Activated naive CD8-positive, alpha-beta T cell treated with anti-CD3 and anti-CD28 coated beads, Interleukin-2, amount 10 ng/mL, durations not matched to agents 7 days and 5 days (primary cell): ENCODE measurements at regions not wholly inside any gene's neighbourhood (a gene's known extent, or its start where the extent isn't known, plus 50 kb on each side); places are given as distances from the start of the nearest gene placed in this dataset.
"Not testable (repeated sequence)": the region's sequence is repeated elsewhere in the genome, so short reads cannot be mapped to it uniquely, and the experiment has no call there.

Experiments
- ATAC-seq: fragments of 150-1000 bp; cut with Tn5 transposase; one replicate; pipeline ENCODE4 v1.10.0; 2021; ENCODE audit warnings: low read depth, moderate library complexity
- POLR2A ChIA-PET: fragments of 350-600 bp; sonication (Branson Sonifier 250); formaldehyde crosslinking; loops from one replicate; lab custom pipeline; 2021; ENCODE audit warnings: antibody characterized with exemption; lab: Charles Lee
- DNase-seq: peaks from one replicate; pipeline ENCODE4 v3.0.0; 2021
- H3K27ac Mint-ChIP-seq: one replicate; pipeline ENCODE4 v1.8.0; 2022; ENCODE audit warnings: mild to moderate bottlenecking, mixed read lengths
- H3K27me3 Mint-ChIP-seq: one replicate; pipeline ENCODE4 v1.8.0; 2022; ENCODE audit warnings: mild to moderate bottlenecking, moderate library complexity, mixed read lengths
- H3K36me3 Mint-ChIP-seq: one replicate; pipeline ENCODE4 v1.8.0; 2021; ENCODE audit warnings: mild to moderate bottlenecking, mixed read lengths
- H3K4me1 Mint-ChIP-seq: one replicate; pipeline ENCODE4 v1.8.0; 2021; ENCODE audit warnings: mixed read lengths
- H3K4me3 Mint-ChIP-seq: one replicate; pipeline ENCODE4 v1.8.0; 2022; ENCODE audit warnings: mild to moderate bottlenecking, moderate library complexity, mixed read lengths
- H3K9me3 Mint-ChIP-seq: one replicate; pipeline ENCODE4 v1.8.0; 2021; ENCODE audit warnings: mixed read lengths

DNA sequence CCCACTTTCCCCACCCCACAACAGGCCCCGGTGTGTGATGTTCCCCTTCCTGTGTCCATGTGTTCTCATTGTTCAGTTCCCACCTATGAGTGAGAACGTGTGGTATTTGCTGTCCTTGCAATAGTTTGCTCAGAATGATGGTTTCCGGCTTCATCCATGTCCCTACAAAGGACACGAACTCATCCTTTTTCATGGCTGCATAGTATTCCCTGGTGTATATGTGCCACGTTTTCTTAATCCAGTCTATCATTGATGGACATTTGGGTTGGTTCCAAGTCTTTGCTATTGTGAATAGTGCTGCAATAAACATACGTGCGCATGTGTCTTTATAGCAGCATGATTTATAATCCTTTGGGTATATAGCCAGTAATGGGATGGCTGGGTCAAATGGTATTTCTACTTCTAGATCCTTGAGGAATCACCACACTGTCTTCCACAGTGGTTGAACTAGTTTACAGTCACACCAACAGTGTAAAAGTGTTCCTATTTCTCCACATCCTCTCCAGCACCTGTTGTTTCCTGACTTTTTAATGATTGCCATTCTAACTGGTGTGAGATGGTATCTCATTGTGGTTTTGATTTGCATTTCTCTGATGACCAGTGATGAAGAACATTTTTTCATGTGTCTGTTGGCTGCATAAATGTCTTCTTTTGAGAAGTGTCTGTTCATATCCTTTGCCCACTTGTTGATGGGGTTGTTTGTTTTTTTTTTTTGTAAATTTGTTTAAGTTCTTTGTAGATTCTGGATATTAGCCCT, 124.5 kb downstream of the TANC2 start:
- H3K27ac Mint-ChIP-seq, H3K27me3 Mint-ChIP-seq, H3K9me3 Mint-ChIP-seq, POLR2A ChIA-PET, H3K4me1 Mint-ChIP-seq, ATAC-seq, H3K36me3 Mint-ChIP-seq, DNase-seq, H3K4me3 Mint-ChIP-seq: not testable (repeated sequence)

DNA sequence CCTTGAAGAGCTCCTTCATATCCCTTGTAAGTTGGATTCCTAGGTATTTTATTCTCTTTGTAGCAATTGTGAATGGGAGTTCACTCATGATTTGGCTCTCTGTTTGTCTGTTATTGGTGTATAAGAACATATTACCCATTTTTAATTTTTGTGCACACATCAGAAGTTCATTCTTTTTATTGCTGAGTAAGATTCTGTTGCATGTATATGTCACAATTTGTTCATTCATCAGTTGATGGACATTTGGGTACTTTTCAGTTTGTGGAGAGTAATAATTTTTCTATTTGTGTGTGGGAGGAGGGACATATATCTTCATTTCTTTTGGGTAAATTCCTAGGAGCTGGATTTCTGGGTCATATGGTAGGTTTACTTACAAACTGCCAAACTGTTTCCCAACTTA, 125.9 kb downstream of the TANC2 start:
- not testable (repeated sequence) for H3K4me3 Mint-ChIP-seq, ATAC-seq, DNase-seq

DNA sequence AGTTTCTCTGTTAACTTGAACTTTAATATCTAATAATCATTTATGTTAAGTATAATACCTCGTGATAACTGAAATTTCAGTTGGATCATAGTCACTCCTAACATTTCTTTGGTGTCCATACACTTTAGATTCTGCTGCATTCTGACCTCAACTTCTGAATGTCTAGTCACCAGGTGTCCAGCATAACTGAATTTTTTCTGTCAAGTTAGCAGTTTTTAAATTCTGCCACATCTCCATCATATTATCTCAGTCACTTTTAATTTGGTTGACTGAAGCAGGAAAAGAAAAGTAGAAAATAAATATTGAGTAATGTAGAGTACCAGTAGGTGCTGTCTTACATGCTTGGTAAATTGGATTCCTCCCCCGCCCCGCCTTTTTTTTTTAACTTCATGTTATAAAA, 128.6 kb downstream of the TANC2 start:
- H3K27me3 Mint-ChIP-seq: no peaks in the 10 kb centered on the region
- no peak overlapping the region for H3K27ac Mint-ChIP-seq
- DNase-seq (no peak), ATAC-seq (no peak)
- H3K4me1 Mint-ChIP-seq: peaks cover 1% of the 10 kb centered on the region
- no peak overlapping the region for H3K4me3 Mint-ChIP-seq
- no peaks in the 10 kb centered on the region for H3K9me3 Mint-ChIP-seq
- H3K36me3 Mint-ChIP-seq: no peaks in the 10 kb centered on the region
- POLR2A ChIA-PET: no interaction called here

More for the DNA sequence above, 125.9 kb downstream of the TANC2 start:
- H3K4me1 Mint-ChIP-seq, H3K27ac Mint-ChIP-seq, H3K9me3 Mint-ChIP-seq, H3K27me3 Mint-ChIP-seq, POLR2A ChIA-PET, H3K36me3 Mint-ChIP-seq: not testable (repeated sequence)

DNA sequence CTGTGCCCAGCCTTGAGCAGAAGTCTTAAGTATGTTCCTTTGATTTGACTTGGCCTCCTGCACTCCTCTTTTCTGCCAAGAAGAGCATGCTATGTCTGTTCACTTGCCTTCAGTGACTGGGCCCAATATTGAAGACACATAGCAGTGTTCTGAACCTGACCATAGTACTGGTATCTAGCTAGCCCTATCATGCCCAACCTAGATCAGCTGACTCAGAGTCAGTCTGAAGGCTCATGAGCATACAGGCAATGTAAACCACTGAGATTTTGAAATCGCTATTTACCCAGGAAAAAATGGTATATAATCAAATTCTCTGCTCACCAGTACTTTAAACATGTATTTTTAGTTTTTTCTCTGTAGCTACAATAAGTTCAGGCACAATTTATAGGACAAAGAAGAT, 129.4 kb downstream of the TANC2 start:
- Mint-ChIP-seq H3K9me3 (no peaks in the 10 kb centered on the region), H3K4me3 (no peak overlapping the region), H3K27me3 (no peaks in the 10 kb centered on the region), H3K27ac (no peak overlapping the region), H3K36me3 (no peaks in the 10 kb centered on the region), H3K4me1 (peaks cover 1% of the 10 kb centered on the region)
- no peak for ATAC-seq
- POLR2A ChIA-PET: no interaction called here
- no peak for DNase-seq

DNA sequence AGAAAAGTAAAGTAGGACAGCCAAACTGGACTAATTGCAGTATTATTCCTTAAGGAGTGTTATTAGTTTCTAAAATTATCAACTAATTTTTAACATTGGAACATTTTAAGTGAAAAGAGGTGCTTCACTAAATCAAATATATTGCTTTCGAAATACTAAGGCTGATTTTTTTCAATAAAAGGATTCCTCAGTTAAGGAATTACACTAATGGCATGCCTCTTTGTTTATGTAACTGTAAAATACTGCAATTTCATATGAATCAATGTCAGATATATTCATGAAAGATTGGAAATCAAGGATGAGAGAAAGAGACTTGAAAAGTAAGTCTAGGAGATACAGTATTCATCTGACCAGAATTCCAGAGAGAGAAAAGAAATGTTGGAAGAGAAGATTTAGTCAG, 129.8 kb downstream of the TANC2 start:
- Mint-ChIP-seq H3K27ac (no peak overlapping the region), H3K4me1 (peaks cover 1% of the 10 kb centered on the region), H3K36me3 (no peaks in the 10 kb centered on the region), H3K27me3 (no peaks in the 10 kb centered on the region), H3K4me3 (no peak overlapping the region), H3K9me3 (no peaks in the 10 kb centered on the region)
- DNase-seq: no peak
- no peak for ATAC-seq
- POLR2A ChIA-PET: no interaction called here

DNA sequence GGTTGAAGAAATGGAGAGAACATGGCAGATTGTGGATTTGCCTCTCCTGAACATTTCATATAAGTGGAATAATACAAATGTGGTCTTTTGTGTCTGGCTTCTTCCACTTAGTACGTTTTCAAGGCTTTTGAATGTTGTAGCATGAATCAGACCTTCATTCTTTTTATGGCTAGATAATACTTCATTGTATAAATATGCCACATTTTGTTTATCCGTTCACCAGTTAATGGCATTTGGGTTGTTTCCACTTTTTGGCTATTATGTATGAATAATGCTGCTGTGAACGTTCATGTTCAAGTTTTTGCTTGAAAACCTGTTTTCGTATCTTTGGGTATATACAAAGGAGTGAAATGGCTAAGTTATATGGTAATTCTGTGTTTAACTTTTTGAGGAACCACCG, 130.4 kb downstream of the TANC2 start:
- POLR2A ChIA-PET: no interaction called here
- no peak for ATAC-seq
- DNase-seq: no peak
- Mint-ChIP-seq H3K27ac (no peak overlapping the region), H3K36me3 (no peaks in the 10 kb centered on the region), H3K4me1 (peaks cover 1% of the 10 kb centered on the region), H3K4me3 (no peak overlapping the region), H3K27me3 (no peaks in the 10 kb centered on the region), H3K9me3 (no peaks in the 10 kb centered on the region)

DNA sequence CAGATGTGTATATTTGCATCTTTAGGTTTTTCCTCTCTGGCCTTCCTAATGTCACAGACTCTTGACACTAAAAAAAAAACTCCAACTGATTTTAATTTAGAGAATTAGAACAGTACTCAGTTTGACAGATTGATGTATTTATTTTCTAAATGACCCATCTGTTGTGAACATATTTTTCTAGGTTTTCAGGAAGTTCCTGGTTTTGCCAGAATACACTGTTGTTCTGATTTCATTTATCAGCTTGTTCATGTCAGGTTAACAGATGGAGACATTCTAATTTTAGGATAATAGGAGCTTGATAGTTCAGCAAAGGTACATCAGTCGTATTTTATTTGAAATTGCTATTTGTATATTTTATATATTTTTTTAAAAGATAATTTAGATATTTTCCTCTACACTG, 133.4 kb downstream of the TANC2 start:
- ATAC-seq: no peak
- no peaks in the 10 kb centered on the region for H3K4me1 Mint-ChIP-seq
- no peaks in the 10 kb centered on the region for H3K27me3 Mint-ChIP-seq
- POLR2A ChIA-PET: no interaction called here
- H3K27ac Mint-ChIP-seq: no peak overlapping the region
- no peaks in the 10 kb centered on the region for H3K36me3 Mint-ChIP-seq
- H3K9me3 Mint-ChIP-seq: no peaks in the 10 kb centered on the region
- H3K4me3 Mint-ChIP-seq: no peak overlapping the region
- DNase-seq: no peak

DNA sequence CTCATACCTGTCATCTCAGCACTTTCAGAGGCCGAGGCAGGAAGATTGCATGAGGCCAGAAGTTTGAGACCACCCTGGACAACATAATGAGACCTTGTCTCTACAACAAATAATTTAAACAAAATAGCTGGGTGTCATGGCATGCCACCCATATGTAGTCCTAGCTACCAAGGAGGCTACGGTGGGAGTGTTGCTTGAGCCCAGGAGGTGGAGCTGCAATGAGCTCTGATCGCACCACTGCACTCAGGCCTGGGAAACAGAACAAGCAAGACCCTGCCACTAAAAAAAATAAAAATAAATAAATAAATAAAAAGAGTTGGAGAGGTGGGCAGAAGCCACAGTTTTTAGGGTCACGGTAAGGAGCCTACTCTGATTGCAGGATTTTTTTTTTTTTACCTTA, 136.0 kb downstream of the TANC2 start:
- Mint-ChIP-seq H3K9me3 (no peaks in the 10 kb centered on the region), H3K27ac (no peak overlapping the region), H3K4me3 (no peak overlapping the region), H3K36me3 (no peaks in the 10 kb centered on the region), H3K27me3 (no peaks in the 10 kb centered on the region), H3K4me1 (no peaks in the 10 kb centered on the region)
- ATAC-seq: no peak
- DNase-seq: no peak
- POLR2A ChIA-PET: no interaction called here

DNA sequence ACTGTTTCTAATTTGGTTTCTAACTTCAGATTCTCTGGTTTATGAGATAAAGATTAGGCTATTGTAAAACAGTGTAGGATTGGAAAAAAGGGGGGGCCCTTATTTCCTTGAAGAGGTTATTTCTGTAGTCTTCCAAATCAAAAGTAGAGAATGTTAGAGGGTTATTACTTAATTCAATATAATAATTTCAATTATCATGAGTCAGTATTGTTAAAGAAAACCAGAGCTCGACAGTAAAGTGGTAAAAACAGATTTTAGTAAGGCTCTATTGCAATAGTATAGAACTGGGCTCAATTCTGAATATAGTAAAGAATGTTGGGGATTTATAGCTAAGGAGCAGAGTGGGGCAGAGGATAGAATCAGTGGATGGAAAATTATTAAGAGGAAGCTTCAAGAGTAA, 140.0 kb downstream of the TANC2 start:
- ATAC-seq (no peak), DNase-seq (no peak)
- H3K4me1 Mint-ChIP-seq: no peaks in the 10 kb centered on the region
- H3K9me3 Mint-ChIP-seq: no peaks in the 10 kb centered on the region
- POLR2A ChIA-PET: no interaction called here
- H3K4me3 Mint-ChIP-seq: no peak overlapping the region
- no peaks in the 10 kb centered on the region for H3K36me3 Mint-ChIP-seq
- no peak overlapping the region for H3K27ac Mint-ChIP-seq
- H3K27me3 Mint-ChIP-seq: no peaks in the 10 kb centered on the region

DNA sequence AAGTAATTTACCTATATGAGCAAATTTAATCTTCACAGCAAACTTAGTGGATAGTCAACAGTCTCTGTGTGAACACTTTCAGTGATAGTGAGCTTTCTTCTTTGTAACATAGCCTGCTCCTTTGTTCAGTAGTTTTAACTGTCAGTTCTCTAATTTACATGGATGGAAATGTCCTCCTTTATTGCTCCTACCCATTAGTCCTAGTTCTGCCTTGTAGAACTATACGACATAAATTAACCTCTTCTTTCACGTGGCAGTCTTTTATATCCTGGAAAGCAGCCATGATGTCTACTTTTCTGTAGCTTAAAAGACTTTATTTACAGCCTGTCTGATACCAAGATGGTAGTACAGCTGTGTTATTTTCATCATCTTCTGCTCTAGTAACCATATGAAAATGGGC, 143.6 kb downstream of the TANC2 start:
- POLR2A ChIA-PET: interaction anchor here (0.6 kb wide), 1 partner anchor 388 kb away, joined by 5 read pairs; no protein-coding TSS in a partner anchor
- Mint-ChIP-seq H3K27ac (no peak overlapping the region), H3K4me3 (no peak overlapping the region), H3K4me1 (no peaks in the 10 kb centered on the region), H3K27me3 (no peaks in the 10 kb centered on the region), H3K36me3 (no peaks in the 10 kb centered on the region), H3K9me3 (no peaks in the 10 kb centered on the region)
- DNase-seq (no peak), ATAC-seq (no peak)

DNA sequence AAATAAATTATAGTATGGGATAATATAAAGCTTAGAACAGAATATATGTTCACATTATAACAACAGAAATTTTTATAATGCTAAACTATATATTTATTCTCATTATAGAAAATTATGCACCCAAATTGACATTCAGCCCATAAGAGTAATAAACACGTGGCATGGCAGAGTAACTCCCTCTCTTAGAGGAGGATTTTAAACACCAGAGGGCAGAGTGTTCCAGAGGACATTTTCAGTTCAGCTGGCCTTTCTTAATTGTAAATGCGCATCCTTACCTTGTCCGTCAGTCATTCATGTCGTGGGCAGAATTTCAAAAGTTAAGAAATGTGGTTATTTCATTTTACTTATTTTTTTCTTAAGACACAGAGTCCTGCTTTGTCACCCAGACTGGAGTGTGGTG, 147.1 kb downstream of the TANC2 start:
- H3K36me3 Mint-ChIP-seq: no peaks in the 10 kb centered on the region

DNA sequence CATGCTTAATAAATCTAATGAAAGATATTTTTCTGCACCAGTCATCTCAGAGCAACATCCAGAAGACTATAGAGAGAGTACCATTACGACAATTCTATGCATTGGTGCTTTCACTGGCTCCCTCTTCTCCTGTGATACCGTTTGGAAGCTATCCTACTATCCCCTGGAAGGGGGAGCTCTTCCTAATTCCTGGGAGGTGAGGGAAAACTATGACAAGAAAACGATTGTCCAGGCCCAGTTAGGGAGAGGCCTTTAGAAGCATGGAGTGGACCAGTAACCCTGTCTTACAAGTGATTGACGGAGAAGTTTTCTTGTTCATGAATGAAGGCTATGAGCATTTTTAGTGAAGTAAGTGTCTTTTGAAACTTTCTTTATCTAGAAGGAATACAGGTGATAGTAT, 150.2 kb downstream of the TANC2 start:
- Mint-ChIP-seq H3K4me1 (no peaks in the 10 kb centered on the region), H3K36me3 (no peaks in the 10 kb centered on the region), H3K27me3 (no peaks in the 10 kb centered on the region), H3K9me3 (no peaks in the 10 kb centered on the region), H3K4me3 (no peak overlapping the region), H3K27ac (no peak overlapping the region)
- ATAC-seq (no peak), DNase-seq (no peak)
- POLR2A ChIA-PET: no interaction called here

More for the DNA sequence above, 147.1 kb downstream of the TANC2 start:
- H3K4me1 Mint-ChIP-seq: no peaks in the 10 kb centered on the region
- ATAC-seq (no peak), DNase-seq (no peak)
- H3K27me3 Mint-ChIP-seq: no peaks in the 10 kb centered on the region
- no peaks in the 10 kb centered on the region for H3K9me3 Mint-ChIP-seq
- POLR2A ChIA-PET: no interaction called here
- H3K27ac Mint-ChIP-seq: no peak overlapping the region
- H3K4me3 Mint-ChIP-seq: no peak overlapping the region

DNA sequence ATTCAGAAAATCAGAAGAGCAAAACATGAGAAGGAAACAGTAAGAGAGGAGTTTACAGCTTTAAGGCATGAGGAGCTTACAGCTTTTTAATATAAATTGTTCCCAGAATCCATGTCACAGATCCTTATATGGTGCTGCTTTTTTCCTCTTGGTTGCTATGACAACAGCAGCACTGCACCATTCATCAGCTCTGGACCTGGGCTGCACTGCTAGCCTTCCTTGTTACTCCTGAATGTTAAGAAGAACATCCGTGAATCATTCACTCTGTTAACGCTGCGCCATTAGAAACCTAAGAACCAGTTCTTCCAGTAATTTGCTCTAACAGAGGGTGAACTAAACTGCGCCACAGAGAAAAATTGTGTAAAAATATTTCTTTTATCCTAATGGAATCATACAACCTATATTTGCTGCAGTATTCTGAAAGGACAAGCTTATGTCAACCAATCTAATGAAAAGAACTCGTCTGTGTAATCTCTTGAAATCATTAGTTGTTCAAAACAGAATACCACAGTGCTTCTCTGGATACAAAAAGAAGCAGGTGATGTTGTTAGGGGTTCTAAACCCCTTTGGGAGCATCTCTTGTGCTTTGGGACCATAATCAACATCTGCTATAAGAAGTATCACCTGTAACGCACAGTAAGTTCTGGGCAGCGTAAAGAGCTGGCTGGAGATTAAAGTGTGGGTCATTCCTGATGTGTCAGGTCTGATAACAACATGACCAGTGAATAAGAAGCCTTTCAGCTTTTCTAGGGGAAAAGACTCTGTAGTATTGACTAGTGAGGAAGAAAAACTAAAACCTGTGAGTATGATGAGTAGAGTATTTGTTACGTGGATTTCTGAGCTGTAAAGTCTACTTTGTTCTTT, 151.2 kb downstream of the TANC2 start:
- ATAC-seq (no peak), DNase-seq (no peak)
- H3K4me1 Mint-ChIP-seq: no peaks in the 10 kb centered on the region
- H3K27ac Mint-ChIP-seq: no peak overlapping the region
- H3K36me3 Mint-ChIP-seq: no peaks in the 10 kb centered on the region
- no peaks in the 10 kb centered on the region for H3K27me3 Mint-ChIP-seq
- no peak overlapping the region for H3K4me3 Mint-ChIP-seq
- no peaks in the 10 kb centered on the region for H3K9me3 Mint-ChIP-seq
- POLR2A ChIA-PET: no interaction called here

DNA sequence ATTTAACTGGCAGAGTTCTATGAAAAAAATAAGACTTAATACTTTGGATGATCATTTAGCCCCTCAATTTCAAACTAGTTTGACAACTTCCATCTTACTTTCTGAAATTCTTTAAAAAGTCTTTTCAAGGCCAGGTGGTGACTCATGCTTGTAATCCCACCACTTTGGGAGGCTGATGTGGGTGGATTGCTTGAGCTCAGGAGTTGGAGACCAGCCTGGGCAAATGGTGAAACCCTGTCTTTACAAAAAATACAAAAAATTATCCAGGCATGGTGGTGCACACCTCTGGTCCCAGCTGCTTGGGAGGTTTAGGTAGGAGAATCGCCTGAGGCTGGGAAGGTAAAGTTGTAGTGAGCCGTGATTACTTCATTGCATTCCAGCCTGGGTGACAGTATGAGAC, 154.4 kb downstream of the TANC2 start:
- ATAC-seq (no peak), DNase-seq (no peak)
- no peaks in the 10 kb centered on the region for H3K4me1 Mint-ChIP-seq
- H3K27me3 Mint-ChIP-seq: no peaks in the 10 kb centered on the region
- no peak overlapping the region for H3K4me3 Mint-ChIP-seq
- H3K27ac Mint-ChIP-seq: no peak overlapping the region
- H3K9me3 Mint-ChIP-seq: peaks cover 1% of the 10 kb centered on the region
- H3K36me3 Mint-ChIP-seq: no peaks in the 10 kb centered on the region
- POLR2A ChIA-PET: interaction anchor here (0.8 kb wide), 1 partner anchor 17 kb away, joined by 3 read pairs; no protein-coding TSS in a partner anchor
